Testis (tissue), 2 donors: ENCODE measurements at regions not wholly inside any gene's neighbourhood (a gene's known extent, or its start where the extent isn't known, plus 50 kb on each side); places are given as distances from the start of the nearest gene placed in this dataset.

Experiments
- DNase-seq: peaks from one replicate; pipeline ENCODE4 v3.0.0-alpha.2; 2019
- H3K27ac ChIP-seq, 2 donors: fragments of 200-600 bp; sonication (generic); one replicate each; pipeline ENCODE4 v1.5.1; 2019
- H3K27me3 ChIP-seq: fragments of 200-600 bp; sonication (generic); one replicate; pipeline ENCODE4 v1.5.1; 2019
- H3K36me3 ChIP-seq: fragments of 200-600 bp; sonication (generic); one replicate; pipeline ENCODE4 v1.5.1; 2017; ENCODE audit warnings: low read depth; ENCODE audit errors: missing control alignments
- H3K4me1 ChIP-seq: fragments of 200-600 bp; sonication (generic); one replicate; pipeline ENCODE4 v1.5.1; 2019
- H3K4me3 ChIP-seq, 2 donors: fragments of 200-600 bp; sonication (generic); one replicate each; pipeline ENCODE4 v1.5.1; 2017 to 2019
- H3K9me3 ChIP-seq: fragments of 200-600 bp; sonication (generic); one replicate; pipeline ENCODE4 v1.5.1; 2017
- POLR2A ChIP-seq: fragments of 450-650 bp; IDR thresholded peaks from one replicate; pipeline ENCODE4 v1.6.1; 2017; ENCODE audit warnings: antibody characterized with exemption, mild to moderate bottlenecking, moderate library complexity
- WGBS, 2 donors: methylation state at CpG; one replicate each; pipeline ENCODE4 v1.1.5; 2018; 5-methylcytosine and 5-hydroxymethylcytosine counted together
- intact Hi-C: fragments of 100-400 bp; cut with DNase I; formaldehyde crosslinking; loops from one replicate; pipeline ENCODE4 v1.15.1; 2023; ENCODE audit warnings: low total_unique reads
- TF ChIP-seq, protein P1 (sequence below), 3 experiments: fragments of 450-650 bp in 2 of 3; fragments of 200-600 bp in 1 of 3; sonication (generic) in 1 of 3; IDR thresholded peaks; one replicate each; pipeline ENCODE4 v1.5.1; 2016 to 2019; ENCODE audit warnings: antibody characterized with exemption in 3 of 3, mild to moderate bottlenecking in 2 of 3, moderate library complexity in 1 of 3

DNA sequence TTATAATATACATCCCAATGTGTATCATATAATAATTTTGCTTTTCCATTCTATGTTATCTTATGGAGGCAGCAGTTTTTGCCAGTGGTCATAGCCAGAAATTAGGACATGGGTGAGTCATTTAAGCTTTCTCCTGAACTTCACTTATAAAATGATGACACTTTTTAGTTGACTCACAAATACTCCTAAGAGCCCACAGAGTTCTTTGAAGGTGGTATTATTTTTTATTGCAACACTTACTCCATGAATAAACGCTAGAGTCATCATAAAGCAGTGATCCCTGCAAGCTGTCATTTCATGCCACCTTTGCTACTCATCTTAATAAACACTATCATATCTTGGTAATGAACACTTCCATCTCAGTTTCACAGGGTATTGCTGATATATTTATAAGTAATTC is 69.9 kb upstream of the MAPRE2 start:
- Histone ChIP-seq H3K4me3 (no peak overlapping the region), H3K27me3 (no peaks in the 10 kb centered on the region), H3K27ac (no peak overlapping the region), H3K9me3 (no peaks in the 10 kb centered on the region), H3K36me3 (no peaks in the 10 kb centered on the region), H3K4me1 (no peaks in the 10 kb centered on the region)
- WGBS, 2 donors, result 73 to 81% methylated on average over 1 of the region's 1 CpG
- no peak for TF ChIP-seq POLR2A
- TF ChIP-seq, protein P1, sequence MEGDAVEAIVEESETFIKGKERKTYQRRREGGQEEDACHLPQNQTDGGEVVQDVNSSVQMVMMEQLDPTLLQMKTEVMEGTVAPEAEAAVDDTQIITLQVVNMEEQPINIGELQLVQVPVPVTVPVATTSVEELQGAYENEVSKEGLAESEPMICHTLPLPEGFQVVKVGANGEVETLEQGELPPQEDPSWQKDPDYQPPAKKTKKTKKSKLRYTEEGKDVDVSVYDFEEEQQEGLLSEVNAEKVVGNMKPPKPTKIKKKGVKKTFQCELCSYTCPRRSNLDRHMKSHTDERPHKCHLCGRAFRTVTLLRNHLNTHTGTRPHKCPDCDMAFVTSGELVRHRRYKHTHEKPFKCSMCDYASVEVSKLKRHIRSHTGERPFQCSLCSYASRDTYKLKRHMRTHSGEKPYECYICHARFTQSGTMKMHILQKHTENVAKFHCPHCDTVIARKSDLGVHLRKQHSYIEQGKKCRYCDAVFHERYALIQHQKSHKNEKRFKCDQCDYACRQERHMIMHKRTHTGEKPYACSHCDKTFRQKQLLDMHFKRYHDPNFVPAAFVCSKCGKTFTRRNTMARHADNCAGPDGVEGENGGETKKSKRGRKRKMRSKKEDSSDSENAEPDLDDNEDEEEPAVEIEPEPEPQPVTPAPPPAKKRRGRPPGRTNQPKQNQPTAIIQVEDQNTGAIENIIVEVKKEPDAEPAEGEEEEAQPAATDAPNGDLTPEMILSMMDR (IDR thresholded peaks at IDR 0.05), result no peak
- DNase-seq, result no peak
- intact Hi-C loops, result no loop called here

DNA sequence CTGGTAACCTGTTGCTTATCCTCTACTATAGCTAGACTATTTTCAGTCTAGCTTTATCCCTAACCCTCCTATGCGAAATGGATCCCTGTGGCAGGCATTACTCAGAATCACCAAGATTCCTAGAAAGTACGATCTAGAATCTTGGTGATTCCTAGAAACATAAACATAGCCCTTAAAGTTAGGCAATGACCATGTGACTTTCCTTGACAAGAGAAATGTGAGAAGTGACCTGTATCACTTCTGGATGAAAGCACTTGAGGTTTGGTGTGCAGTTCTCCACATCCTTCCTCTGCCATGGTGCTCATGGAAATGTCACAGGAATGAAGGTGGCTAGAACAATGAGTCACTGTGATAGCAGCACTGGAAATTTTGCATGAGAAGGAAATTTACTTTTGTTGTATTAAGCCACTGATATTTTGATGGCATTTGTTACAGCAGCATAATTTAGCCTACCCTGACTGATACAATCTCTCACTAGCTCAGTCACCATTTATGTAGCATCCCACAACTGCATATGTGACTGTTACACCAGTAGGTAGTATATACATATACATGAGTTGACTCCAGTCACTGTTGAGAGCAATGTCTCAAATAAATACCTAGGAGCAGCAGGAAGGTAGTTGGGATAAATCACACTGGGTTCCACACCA is 68.3 kb upstream of the MAPRE2 start:
- intact Hi-C loops, result no loop called here
- 88 to 97% methylated on average over 2 of the region's 2 CpGs for WGBS, 2 donors
- no peak overlapping the region for H3K4me3 ChIP-seq

DNA sequence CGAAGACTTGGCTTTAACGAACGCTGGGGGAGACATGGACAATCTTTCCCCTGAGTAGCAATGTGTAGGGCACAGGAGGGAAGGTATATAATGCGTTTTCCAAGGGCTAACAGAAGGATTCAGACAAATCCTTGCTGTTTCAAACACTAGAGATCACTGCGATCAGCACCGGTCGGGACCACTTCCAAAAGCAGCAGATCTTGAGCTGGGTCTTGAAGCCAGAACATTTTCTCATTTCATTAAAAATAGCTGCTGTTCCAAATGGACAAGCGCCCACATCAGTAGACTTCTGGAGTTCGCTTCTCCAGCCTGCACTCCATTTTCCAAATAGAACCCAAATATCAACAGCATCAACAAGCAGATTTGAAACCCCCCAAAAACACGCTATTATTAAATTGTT is 65.1 kb upstream of the MAPRE2 start:
- Histone ChIP-seq H3K4me3 (peak overlapping the region in 1 of 2 donors; percentile 68), H3K9me3 (no peaks in the 10 kb centered on the region), H3K4me1 (peaks cover 14% of the 10 kb centered on the region), H3K36me3 (no peaks in the 10 kb centered on the region), H3K27me3 (no peaks in the 10 kb centered on the region), H3K27ac (no peak overlapping the region)
- DNase-seq, result no peak
- WGBS, 2 donors, result 14 to 25% methylated on average over 10 of the region's 10 CpGs
- intact Hi-C loops, result no loop called here
- TF ChIP-seq, protein P1 (IDR thresholded peaks at IDR 0.05), result no peak
- no peak for TF ChIP-seq POLR2A

More for the DNA sequence above, 68.3 kb upstream of the MAPRE2 start:
- no peaks in the 10 kb centered on the region for H3K36me3 ChIP-seq
- no peaks in the 10 kb centered on the region for H3K27me3 ChIP-seq
- no peak overlapping the region for H3K27ac ChIP-seq
- DNase-seq, result no peak
- peaks cover 7% of the 10 kb centered on the region for H3K4me1 ChIP-seq
- no peaks in the 10 kb centered on the region for H3K9me3 ChIP-seq
- TF ChIP-seq POLR2A, result no peak
- TF ChIP-seq, protein P1 (IDR thresholded peaks at IDR 0.05), result no peak

DNA sequence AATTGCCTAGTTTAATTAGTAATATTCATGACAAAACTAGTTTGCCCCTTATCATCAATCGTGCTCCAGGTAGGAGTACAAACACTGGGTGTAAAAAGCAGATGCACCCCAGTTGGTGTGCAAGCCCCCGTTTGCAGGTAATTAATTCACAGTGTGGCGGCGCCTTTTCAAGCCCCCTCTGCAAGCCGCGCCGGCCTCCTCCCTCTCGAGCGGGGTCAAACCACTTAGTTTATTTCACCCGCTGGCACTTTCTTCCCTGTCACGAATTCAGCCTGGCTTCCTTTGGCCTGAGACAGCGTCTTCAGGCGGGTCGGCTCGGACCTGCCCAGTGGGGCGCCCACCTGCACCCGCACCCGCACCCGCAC is 64.7 kb upstream of the MAPRE2 start:
- WGBS, 2 donors, result 1 to 2% methylated on average over 12 to 16 of the region's 19 CpGs
- Histone ChIP-seq H3K27me3 (no peaks in the 10 kb centered on the region), H3K36me3 (no peaks in the 10 kb centered on the region), H3K4me3 (peak overlapping the region; percentile 60 to 68), H3K4me1 (peaks cover 14% of the 10 kb centered on the region), H3K9me3 (no peaks in the 10 kb centered on the region), H3K27ac (no peak overlapping the region)
- intact Hi-C loops, result no loop called here
- DNase-seq, result no peak
- TF ChIP-seq, protein P1 (IDR thresholded peaks at IDR 0.05), result no peak
- no peak for TF ChIP-seq POLR2A
